AG04449 (cell line): ENCODE measurements at regions not wholly inside any gene's neighbourhood (a gene's known extent, or its start where the extent isn't known, plus 50 kb on each side); places are given as distances from the start of the nearest gene placed in this dataset.
A peak's percentile ranks its signal among the peaks of the same experiment; 100 is the strongest.

Experiments
- CTCF ChIA-PET: fragments of 350-600 bp; formaldehyde crosslinking; extraction: SDS; loops from one replicate; lab custom pipeline; 2021; ENCODE audit warnings: antibody characterized with exemption; lab: Yijun Ruan, JAX
- POLR2A ChIA-PET: fragments of 400-600, 350-600 bp; formaldehyde crosslinking; extraction: SDS; loops from one replicate; lab custom pipeline; 2020; ENCODE audit warnings: antibody characterized with exemption, inconsistent platforms; lab: Yijun Ruan, JAX
- DNase-seq: peaks from one replicate; pipeline ENCODE4 v3.0.0-alpha.2; 2010; ENCODE audit warnings: low read depth, low spot score
- H3K4me3 ChIP-seq: 2 replicates; pipeline ENCODE4 v1.5.1; 2011; ENCODE audit warnings: low read depth, mild to moderate bottlenecking, control low read depth, low read length
- TF ChIP-seq, protein P1 (sequence below): IDR thresholded peaks from one replicate; pipeline ENCODE4 v1.5.1; 2011; ENCODE audit warnings: mild to moderate bottlenecking, moderate library complexity, low read length, control low read depth, inconsistent platforms; ENCODE audit not compliant: insufficient read depth; ENCODE audit errors: missing control alignments

DNA sequence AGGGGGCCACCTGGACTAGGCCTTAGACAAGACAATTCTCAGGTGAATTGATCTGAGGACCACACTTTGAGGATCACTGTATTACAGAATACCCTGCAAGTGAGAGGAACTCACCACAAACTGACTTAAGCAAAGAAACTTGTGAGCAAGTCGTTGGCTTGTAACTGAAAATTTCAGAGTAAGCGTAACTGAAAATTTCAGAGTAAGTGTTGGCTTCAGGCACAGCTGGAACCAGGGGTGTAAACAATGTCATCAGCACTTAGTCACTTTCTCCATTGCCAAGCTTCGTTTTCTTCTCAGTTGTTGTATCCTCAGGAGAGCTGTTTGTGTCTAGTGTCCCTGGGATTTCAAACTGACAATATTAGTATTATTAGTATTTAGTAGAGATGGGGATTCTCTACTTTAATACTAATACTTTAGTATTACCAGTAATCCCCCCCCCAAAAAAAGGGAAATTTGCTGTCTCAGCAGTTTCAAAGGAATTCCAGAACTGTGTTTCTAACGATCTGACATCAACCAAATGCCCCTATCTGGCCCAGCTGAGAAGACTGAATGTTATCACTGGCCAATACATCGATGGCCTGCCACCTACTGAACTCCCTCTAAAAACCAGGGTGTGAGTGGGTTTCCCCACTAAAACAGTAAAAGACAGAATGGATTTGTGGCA lies 474.4 kb downstream of the NTRK3 start:
- H3K4me3 ChIP-seq = no peak overlapping the region
- ChIA-PET CTCF (no interaction called here), POLR2A (no interaction called here)
- TF ChIP-seq, protein P1, sequence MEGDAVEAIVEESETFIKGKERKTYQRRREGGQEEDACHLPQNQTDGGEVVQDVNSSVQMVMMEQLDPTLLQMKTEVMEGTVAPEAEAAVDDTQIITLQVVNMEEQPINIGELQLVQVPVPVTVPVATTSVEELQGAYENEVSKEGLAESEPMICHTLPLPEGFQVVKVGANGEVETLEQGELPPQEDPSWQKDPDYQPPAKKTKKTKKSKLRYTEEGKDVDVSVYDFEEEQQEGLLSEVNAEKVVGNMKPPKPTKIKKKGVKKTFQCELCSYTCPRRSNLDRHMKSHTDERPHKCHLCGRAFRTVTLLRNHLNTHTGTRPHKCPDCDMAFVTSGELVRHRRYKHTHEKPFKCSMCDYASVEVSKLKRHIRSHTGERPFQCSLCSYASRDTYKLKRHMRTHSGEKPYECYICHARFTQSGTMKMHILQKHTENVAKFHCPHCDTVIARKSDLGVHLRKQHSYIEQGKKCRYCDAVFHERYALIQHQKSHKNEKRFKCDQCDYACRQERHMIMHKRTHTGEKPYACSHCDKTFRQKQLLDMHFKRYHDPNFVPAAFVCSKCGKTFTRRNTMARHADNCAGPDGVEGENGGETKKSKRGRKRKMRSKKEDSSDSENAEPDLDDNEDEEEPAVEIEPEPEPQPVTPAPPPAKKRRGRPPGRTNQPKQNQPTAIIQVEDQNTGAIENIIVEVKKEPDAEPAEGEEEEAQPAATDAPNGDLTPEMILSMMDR = no peak
- DNase-seq = no peak

DNA sequence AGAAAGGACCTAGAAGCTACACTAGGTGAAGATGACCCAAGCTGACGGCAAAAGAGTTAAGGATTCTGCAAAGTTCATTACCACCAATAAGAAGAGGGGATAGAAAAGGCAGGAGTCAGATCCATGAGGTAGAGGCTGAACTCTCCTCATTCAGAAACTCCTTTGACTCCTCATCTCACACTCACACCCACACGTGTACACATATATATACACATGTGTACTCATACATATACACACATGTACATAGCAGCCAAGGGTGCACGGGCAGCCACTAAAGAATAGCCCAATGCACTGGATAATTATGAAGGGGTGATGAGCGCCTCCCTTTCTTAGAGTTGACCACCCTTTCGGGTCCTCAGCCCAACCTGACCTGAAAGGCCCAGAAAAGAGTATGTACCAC lies 476.8 kb downstream of the NTRK3 start:
- TF ChIP-seq, protein P1 = no peak
- no peak overlapping the region for H3K4me3 ChIP-seq
- POLR2A ChIA-PET = no interaction called here
- no peak for DNase-seq
- CTCF ChIA-PET = no interaction called here

DNA sequence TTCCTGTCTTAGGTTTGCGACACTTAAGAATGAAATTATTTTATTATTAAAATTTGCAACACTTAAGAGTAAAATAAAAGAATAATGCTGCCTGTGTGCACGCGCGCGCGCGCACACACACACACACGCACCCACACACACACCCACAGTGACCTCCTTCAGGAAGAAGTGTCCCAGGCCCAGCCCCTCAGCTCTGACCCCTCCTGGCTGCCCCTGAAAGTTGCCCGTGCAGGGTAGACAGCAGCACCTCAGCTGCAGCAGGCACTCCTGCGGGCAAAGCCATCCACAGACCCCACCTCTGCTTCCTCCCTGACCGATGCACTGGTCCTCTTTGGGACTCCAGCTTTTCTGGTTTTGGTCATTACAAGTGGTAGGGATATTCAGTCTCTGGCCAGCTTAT lies 478.2 kb downstream of the NTRK3 start:
- TF ChIP-seq, protein P1 = no peak
- POLR2A ChIA-PET = no interaction called here
- no peak overlapping the region for H3K4me3 ChIP-seq
- no peak for DNase-seq
- CTCF ChIA-PET = no interaction called here

DNA sequence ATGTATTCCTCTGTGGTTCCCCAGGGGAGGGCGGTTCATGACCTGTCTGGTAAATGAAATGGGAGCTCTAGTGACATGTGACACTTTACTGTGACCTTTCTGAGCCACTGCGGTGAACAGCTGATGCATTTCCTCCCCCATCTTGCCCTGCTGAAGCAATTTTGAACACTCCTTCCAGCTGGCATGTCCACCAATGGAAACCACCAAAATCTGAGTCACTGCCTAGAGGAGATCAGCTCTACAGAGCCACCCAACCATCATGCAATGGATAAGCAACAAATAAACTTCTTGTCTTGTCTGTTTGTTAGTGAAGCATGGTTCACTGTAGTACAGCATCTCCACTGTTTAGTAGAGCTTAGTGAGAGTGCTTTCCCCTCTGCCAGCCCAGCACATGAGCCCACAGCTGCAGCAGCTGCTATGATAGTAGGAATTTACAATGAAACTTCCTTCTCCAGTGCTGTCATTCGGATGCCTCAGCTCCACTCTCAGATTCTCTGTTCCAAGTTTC lies 479.4 kb downstream of the NTRK3 start:
- ChIA-PET POLR2A (no interaction called here), CTCF (interaction anchor here (1.1 to 1.4 kb wide), 3 partner anchors 12 to 468 kb away, joined by 3 to 5 read pairs (median 3); no protein-coding TSS in a partner anchor)
- TF ChIP-seq, protein P1 = no peak
- no peak overlapping the region for H3K4me3 ChIP-seq
- DNase-seq = peak; percentile 34

DNA sequence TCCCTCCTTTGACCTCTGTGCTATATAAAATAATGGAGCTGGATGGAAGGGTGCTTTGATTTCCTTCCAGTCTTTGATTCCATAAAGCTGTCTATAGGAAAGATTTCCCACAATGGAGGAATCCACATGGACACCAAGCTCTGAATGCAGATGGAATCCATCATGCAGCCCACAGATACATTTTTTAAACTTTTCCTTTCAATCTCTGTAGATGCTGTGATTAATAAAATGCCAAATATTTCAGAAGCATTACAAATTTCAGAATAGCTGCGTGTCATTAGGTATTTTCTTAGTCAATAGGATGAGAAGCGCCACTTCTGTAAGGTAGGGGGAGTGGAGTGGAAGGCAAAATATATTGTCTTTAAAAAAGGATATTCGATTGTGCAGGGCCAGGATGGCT lies 489.0 kb downstream of the NTRK3 start:
- POLR2A ChIA-PET = no interaction called here
- no peak overlapping the region for H3K4me3 ChIP-seq
- CTCF ChIA-PET = interaction anchor here (1.6 kb wide), 1 partner anchor 14 kb away, joined by 3 read pairs; no protein-coding TSS in a partner anchor
- no peak for DNase-seq
- TF ChIP-seq, protein P1 = no peak

DNA sequence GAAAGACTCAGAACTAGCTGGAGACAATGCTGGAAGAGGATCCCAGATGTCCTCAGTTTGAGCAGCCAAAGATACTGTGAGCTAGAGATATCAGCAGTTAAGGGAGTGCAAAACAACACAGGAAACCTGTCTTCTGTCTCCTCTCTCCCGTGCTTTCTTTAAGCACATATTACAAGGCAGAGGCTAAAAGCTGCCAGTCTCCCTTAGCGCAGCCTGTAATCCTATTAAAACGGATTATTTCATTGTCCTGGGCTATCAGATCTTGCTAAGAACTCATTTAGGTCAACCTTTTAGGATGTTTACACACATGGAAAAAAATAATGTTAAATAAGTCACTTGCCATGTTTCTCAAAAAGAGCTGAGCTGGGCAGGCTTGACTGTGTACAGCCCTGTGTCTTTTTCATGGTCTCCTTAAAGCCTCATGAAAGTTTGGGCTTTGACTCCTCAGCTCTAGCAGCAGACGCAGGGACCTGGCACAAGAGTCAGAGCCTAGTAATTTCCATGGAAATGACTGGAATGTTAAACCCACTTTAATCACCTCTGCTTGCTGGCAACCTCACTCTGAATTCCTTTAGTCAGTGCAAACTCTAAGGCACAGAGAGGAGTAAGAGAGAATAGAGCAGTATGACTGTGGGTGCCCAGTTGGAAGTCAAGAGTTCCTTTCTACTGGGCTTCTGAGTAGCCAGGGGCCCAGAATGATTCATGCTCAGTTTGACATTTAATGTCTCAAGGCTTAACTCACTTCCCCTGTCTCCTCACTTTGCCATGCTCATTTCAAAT lies 491.9 kb downstream of the NTRK3 start:
- TF ChIP-seq, protein P1 = no peak
- no peak overlapping the region for H3K4me3 ChIP-seq
- peak; percentile 64 for DNase-seq
- ChIA-PET POLR2A (interaction anchor here (0.7 kb wide), 1 partner anchor 8 kb away, joined by 3 read pairs; no protein-coding TSS in a partner anchor), CTCF (interaction anchor here (1.4 to 1.7 kb wide), 2 partner anchors 10 to 12 kb away, joined by 4 to 5 read pairs; no protein-coding TSS in a partner anchor)
